Activated CD4-positive, alpha-beta T cell treated with anti-CD3 and anti-CD28 coated beads, Interleukin-2, amount 50 U/mL, for 48 hours (primary cell): ENCODE measurements at regions not wholly inside any gene's neighbourhood (a gene's known extent, or its start where the extent isn't known, plus 50 kb on each side); places are given as distances from the start of the nearest gene placed in this dataset.
"Not testable (repeated sequence)": the region's sequence is repeated elsewhere in the genome, so short reads cannot be mapped to it uniquely, and the experiment has no call there.

Source experiments
- DNase-seq, 2 experiments: peaks; one replicate each; pipeline ENCODE4 v3.0.0-alpha.2; 2020

DNA sequence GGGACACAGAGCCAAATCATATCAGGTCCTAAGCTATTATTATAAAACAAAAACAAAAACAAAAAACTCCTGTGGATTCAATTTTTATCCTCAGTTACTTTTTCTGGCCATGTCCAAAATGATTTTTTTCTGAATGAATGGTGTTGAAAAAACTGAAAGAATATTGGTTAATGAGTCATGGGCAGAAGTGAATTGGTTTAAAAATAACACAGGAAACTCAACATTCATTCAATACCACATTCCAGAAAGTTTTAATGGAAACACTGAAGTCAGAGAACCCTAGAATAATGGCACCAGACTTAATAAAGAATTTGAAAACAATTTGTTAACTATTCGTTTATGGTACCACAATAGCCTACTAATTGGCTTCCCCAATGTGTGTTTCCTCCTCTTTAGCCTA lies 102.4 kb upstream of the CDH9 start:
- DNase-seq = no peak

- no peak for DNase-seq
Measured at GRCh38 chr5:27130587-27130986, 92.2 kb upstream of the CDH9 start.

DNA sequence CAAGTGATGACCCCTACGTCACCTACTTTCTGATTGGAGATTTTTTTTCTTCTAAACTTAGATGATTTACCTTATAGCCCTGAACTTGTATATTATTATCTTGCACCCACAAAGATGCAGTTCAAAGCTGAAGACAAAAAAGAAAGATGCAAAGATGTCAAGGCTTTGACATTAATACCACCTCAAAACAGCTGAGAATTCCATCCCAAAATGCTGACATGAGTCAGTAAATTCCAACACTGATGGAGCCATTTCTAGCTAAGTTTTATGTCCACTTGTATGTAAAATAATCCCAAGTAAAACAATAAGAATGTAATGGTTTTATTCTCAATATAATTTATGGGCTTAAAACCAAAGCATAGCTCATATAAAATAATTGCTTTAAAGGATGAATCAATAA lies 91.5 kb upstream of the CDH9 start:
- no peak for DNase-seq

- DNase-seq = no peak
Measured at GRCh38 chr5:27125856-27126255, 87.5 kb upstream of the CDH9 start.

GRCh38 chr5:27124590-27124989 lies 86.2 kb upstream of the CDH9 start:
- no peak for DNase-seq

- DNase-seq = not testable (repeated sequence)
Measured at GRCh38 chr5:27119736-27120321, 81.4 kb upstream of the CDH9 start.

- no peak for DNase-seq
Measured at GRCh38 chr5:27103486-27103885, 65.1 kb upstream of the CDH9 start.

DNA sequence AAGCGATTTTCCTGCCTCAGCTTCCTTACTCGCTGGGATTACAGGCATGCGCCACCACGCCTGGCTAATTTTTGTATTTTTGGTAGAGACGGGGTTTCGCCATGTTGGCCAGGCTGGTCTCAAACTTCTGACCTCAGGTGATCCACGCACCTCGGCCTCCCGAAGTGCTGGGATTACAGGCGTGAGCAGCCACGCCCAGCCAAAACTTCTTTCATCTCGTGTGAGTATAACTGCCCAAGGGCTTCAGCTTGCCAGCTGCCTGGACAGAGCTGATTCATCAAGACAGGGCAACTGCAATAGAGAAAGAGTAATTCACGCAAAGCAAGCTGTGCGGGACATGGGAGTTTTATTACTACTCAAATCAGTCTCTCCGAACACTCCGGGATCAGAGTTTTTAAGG lies 57.4 kb upstream of the CDH9 start:
- not testable (repeated sequence) for DNase-seq

DNA sequence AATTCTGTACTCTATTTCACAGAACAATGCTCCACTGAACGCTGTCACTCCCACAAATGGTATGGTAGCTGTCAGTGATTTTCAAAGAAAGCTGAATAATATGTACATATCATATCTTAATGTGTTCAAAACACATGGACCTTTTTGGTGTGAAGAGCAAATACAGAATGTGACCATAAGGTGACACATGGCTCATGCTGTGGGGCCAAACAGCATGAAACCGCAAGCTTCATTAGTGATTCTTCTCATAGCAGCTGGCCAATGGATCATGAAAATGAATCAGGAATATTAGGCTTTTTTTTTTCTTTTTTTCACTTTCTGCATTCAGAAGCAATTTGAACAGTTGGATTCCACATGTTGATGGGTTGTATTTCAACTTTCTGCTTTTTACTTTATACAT lies 54.9 kb upstream of the CDH9 start:
- no peak for DNase-seq

DNA sequence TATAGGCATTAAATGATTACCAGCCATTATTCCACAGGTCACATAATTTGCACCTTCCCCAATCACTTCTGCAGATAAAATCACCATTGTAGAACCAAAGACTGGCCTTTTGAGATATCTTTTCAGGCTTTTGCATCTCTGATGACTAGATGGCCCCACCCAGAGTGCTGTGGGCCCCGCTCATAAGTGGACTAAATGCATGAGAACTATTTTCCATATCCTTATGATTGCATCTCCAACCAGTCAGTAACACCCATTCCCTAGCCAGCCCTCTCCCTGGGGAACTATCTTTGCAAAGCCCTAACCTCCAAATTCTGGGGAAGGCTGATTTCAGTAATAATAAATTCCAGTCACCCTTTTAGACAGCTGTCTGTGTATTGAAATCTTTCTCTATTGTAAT lies 53.5 kb upstream of the CDH9 start:
- no peak for DNase-seq

DNA sequence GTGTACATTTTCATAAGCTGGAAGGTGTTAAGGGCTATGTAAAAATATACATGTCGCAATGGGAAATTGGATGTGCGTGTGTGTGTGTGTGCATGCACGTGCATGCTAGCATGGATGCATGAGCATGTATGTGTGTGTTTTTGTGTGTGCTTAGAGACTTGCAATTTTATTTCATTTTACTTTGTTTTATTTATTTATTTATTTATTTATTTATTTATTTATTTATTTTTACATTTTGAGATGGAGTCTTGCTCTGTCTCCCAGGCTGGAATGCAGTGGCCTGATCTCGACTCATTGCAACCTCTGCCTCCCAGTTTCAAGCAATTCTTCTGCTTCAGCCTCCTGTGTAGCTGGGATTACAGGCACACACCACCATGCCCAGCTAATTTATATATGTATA lies 50.4 kb upstream of the CDH9 start:
- DNase-seq = not testable (repeated sequence)
